K562 (cell line): ENCODE measurements at regions not wholly inside any gene's neighbourhood (a gene's known extent, or its start where the extent isn't known, plus 50 kb on each side); places are given as distances from the start of the nearest gene placed in this dataset.

Experiments
- ATAC-seq: fragments of 200-7000 bp; cut with Tn5 transposase; 3 replicates; pipeline ENCODE4 v1.9.1; 2020; ENCODE audit warnings: moderate library complexity
- BruUV-seq: library from RNA; stranded (reverse); fragments of 400-500 nt; replicated peaks from 2 replicates; lab custom pipeline; 2021; lab: Mats Ljungman, UMichigan
- CTCF ChIA-PET: fragments of 300-600 bp; formaldehyde crosslinking; extraction: SDS; loops from one replicate; lab custom pipeline; 2021; ENCODE audit warnings: low intra/inter-chr PET ratio; lab: Yijun Ruan, JAX
- POLR2A ChIA-PET: fragments of 300-600, 350-650 bp; sonication (Branson Sonifier 250); formaldehyde crosslinking; extraction: SDS; loops from one replicate; lab custom pipeline; 2021; ENCODE audit warnings: antibody characterized with exemption, inconsistent platforms; lab: Yijun Ruan, JAX
- DNase-seq, 4 experiments: peaks; one replicate each; pipeline versions ENCODE4 v3.0.0 to v3.0.0-alpha.2; 2011 to 2018; ENCODE audit warnings: low spot score in 3 of 4, mixed read lengths in 3 of 4; ENCODE audit errors: extremely low read depth in 1 of 4
- FAIRE-seq: peaks from 2 replicates; lab custom pipeline; 2011; peaks lifted over from hg19 to GRCh38; lab: Jason Lieb, UNC
- H2AFZ ChIP-seq: 2 replicates; pipeline ENCODE4 v1.6.0; 2011; ENCODE audit warnings: low read depth, low read length, control low read depth, inconsistent platforms
- H3K27ac ChIP-seq: fragments of 200-600 bp; 3 replicates; pipeline ENCODE4 v1.8.0; 2011; ENCODE audit warnings: low read depth, mild to moderate bottlenecking, control low read depth, inconsistent platforms, low read length, moderate library complexity, mixed read lengths; ENCODE audit errors: extremely low read depth
- H3K27me3 ChIP-seq, 2 experiments: fragments of 300-600 bp in 1 of 2; 2 replicates in 1 of 2; 3 replicates in 1 of 2; pipeline versions ENCODE4 v1.6.0 to v1.8.0; 2011; ENCODE audit warnings: inconsistent platforms in 2 of 2, low read length in 2 of 2, mild to moderate bottlenecking in 1 of 2, mixed read lengths in 1 of 2, moderate library complexity in 1 of 2; ENCODE audit not compliant: control insufficient read depth in 2 of 2, insufficient read depth in 2 of 2
- H3K36me3 ChIP-seq: fragments of 300-600 bp; 3 replicates; pipeline ENCODE4 v1.8.0; 2011; ENCODE audit warnings: mild to moderate bottlenecking, low read length, inconsistent platforms; ENCODE audit not compliant: control insufficient read depth, insufficient read depth
- H3K4me1 ChIP-seq, 2 experiments: fragments of 200-600 bp in 1 of 2; replicated peaks in 1 of 2; 2 replicates in 1 of 2; 3 replicates in 1 of 2; pipeline versions ENCODE4 v1.5.1 to v1.8.0; 2011; ENCODE audit warnings: inconsistent platforms in 2 of 2, low read length in 2 of 2, mild to moderate bottlenecking in 1 of 2, mixed read lengths in 1 of 2, moderate library complexity in 1 of 2; ENCODE audit not compliant: control insufficient read depth in 2 of 2, insufficient read depth in 2 of 2
- H3K4me2 ChIP-seq: 2 replicates; pipeline ENCODE4 v1.6.1; 2011; ENCODE audit warnings: low read length, control low read depth, inconsistent platforms, mixed read lengths; ENCODE audit not compliant: insufficient read depth
- H3K4me3 ChIP-seq: fragments of 200-600 bp; sonication (generic), shearing (Covaris generic); 2 replicates; pipeline ENCODE4 v1.5.1; 2016; ENCODE audit warnings: control low read depth, inconsistent platforms
- H3K79me2 ChIP-seq: fragments of 200-600 bp; 3 replicates; pipeline ENCODE4 v1.8.0; 2011; ENCODE audit warnings: low read length, inconsistent platforms; ENCODE audit not compliant: control insufficient read depth, insufficient read depth
- H3K9ac ChIP-seq, 2 experiments: 2 replicates each; pipeline versions ENCODE4 v1.6.0 to v1.6.1; 2011; ENCODE audit warnings: low read depth in 2 of 2, low read length in 2 of 2, control low read depth in 1 of 2, inconsistent platforms in 1 of 2, mild to moderate bottlenecking in 1 of 2, mixed read lengths in 1 of 2; ENCODE audit not compliant: insufficient read depth in 1 of 2
- H3K9me1 ChIP-seq: one replicate; pipeline ENCODE4 v1.6.0; 2011; ENCODE audit warnings: inconsistent platforms, mild to moderate bottlenecking, low read length, moderate library complexity; ENCODE audit not compliant: control insufficient read depth, insufficient read depth
- H3K9me3 ChIP-seq: replicated peaks from 2 replicates; pipeline ENCODE4 v1.5.1; 2011; ENCODE audit warnings: low read depth, low read length, inconsistent platforms; ENCODE audit not compliant: control insufficient read depth, insufficient read depth
- H4K20me1 ChIP-seq: replicated peaks from 2 replicates; pipeline ENCODE4 v1.6.1; 2011; ENCODE audit warnings: low read length, inconsistent platforms, mixed read lengths; ENCODE audit not compliant: control insufficient read depth, insufficient read depth
- CHCHD3 ChIP-seq: fragments of 250-450 bp; sonication (Bioruptor Pico); IDR thresholded peaks from 2 replicates; pipeline ENCODE4 v2.1.2; 2022; ENCODE audit warnings: mild to moderate bottlenecking
- FOXK2 ChIP-seq, 2 experiments: fragments of 450-650 bp; IDR thresholded peaks in 1 of 2; conservative IDR thresholded peaks in 1 of 2; 2 replicates each; pipeline ENCODE4 v1.6.1; 2016; ENCODE audit warnings: low read depth in 2 of 2, mild to moderate bottlenecking in 1 of 2
- MAFG ChIP-seq: fragments of 450-650 bp; conservative IDR thresholded peaks from 2 replicates; pipeline ENCODE4 v1.6.1; 2016; ENCODE audit warnings: missing genetic modification characterization, missing compliant biosample characterization
- RNF2 ChIP-seq: sonication (generic); IDR thresholded peaks from 2 replicates; pipeline ENCODE4 v1.6.1; 2016
- SAFB2 ChIP-seq: fragments of 200-400 bp; formaldehyde crosslinking; IDR thresholded peaks from 2 replicates; pipeline ENCODE4 v1.6.1; 2018; ENCODE audit warnings: borderline replicate concordance, low read length, low read depth, moderate library complexity; ENCODE audit not compliant: severe bottlenecking
- SAP30 ChIP-seq: fragments of 200-600 bp; sonication (generic); IDR thresholded peaks from 2 replicates; pipeline ENCODE4 v1.6.1; 2012; ENCODE audit warnings: borderline replicate concordance, low read depth, mild to moderate bottlenecking, moderate library complexity, low read length, control low read depth, inconsistent platforms; ENCODE audit not compliant: insufficient read depth, poor library complexity, severe bottlenecking
- SRF ChIP-seq, 2 experiments: fragments of 250-450, 450-650 bp in 1 of 2; sonication (Bioruptor Pico) in 1 of 2; sonication (generic) in 1 of 2; formaldehyde crosslinking; IDR thresholded peaks; 2 replicates each; pipeline versions ENCODE4 v1.5.0 to v1.5.1; 2020 to 2022; ENCODE audit warnings: mild to moderate bottlenecking in 1 of 2, missing genetic modification reagents in 1 of 2
- ZNF165 ChIP-seq: fragments of 250-450 bp; sonication (Bioruptor Pico); IDR thresholded peaks from 2 replicates; pipeline ENCODE4 v1.4.0; 2020; ENCODE audit warnings: borderline replicate concordance
- ZNF274 ChIP-seq: IDR thresholded peaks from 2 replicates; pipeline ENCODE4 v1.6.1; 2011; ENCODE audit warnings: low read depth, mild to moderate bottlenecking, low read length, moderate library complexity, borderline replicate concordance
- ZNF316 ChIP-seq: fragments of 450-650 bp; IDR thresholded peaks from 2 replicates; pipeline ENCODE4 v1.6.1; 2016
- ZNF77 ChIP-seq: fragments of 250-450 bp; sonication (Bioruptor Pico); IDR thresholded peaks from 2 replicates; pipeline ENCODE4 v1.5.0; 2020
- WGBS: fragments of 100-300 bp; shearing (Covaris generic); methylation state at CpG from one replicate; pipeline ENCODE4 v1.1.6; 2016; ENCODE audit warnings: low coverage, mixed read lengths; ENCODE audit not compliant: insufficient coverage; ENCODE audit errors: missing lambda C conversion rate; 5-methylcytosine and 5-hydroxymethylcytosine counted together
- in situ Hi-C: fragments of 300-500 bp; cut with MboI; formaldehyde crosslinking; loops from 4 replicates; pipeline ENCODE4 v1.15.0; 2018; ENCODE audit warnings: inconsistent platforms, mixed read lengths
- intact Hi-C: fragments of 100-400 bp; cut with micrococcal nuclease; formaldehyde crosslinking; loops from 2 replicates; pipeline ENCODE4 v1.14.2; 2022
- TF ChIP-seq, protein P1 (sequence below): sonication (generic); formaldehyde crosslinking; IDR thresholded peaks from 2 replicates; pipeline ENCODE4 v1.8.1; 2023; ENCODE audit warnings: mild to moderate bottlenecking, missing genetic modification reagents
- TF ChIP-seq, protein P2 (sequence below), 2 experiments: IDR thresholded peaks; 2 replicates each; pipeline ENCODE4 v1.6.1; 2011; ENCODE audit warnings: borderline replicate concordance in 1 of 2, control low read depth in 1 of 2, low read depth in 1 of 2, low read length in 1 of 2, mild to moderate bottlenecking in 1 of 2, mixed read lengths in 1 of 2, moderate library complexity in 1 of 2; ENCODE audit not compliant: insufficient read depth in 1 of 2, insufficient read length in 1 of 2, poor library complexity in 1 of 2, severe bottlenecking in 1 of 2; ENCODE audit errors: extremely low read depth in 1 of 2
- TF ChIP-seq, protein P3 (sequence below): fragments of 250-450 bp; sonication (Bioruptor Pico); IDR thresholded peaks from 2 replicates; pipeline ENCODE4 v1.9.0; 2021; ENCODE audit warnings: mild to moderate bottlenecking, inconsistent platforms
- TF ChIP-seq, protein P4 (sequence below): sonication (generic); formaldehyde crosslinking; IDR thresholded peaks from 2 replicates; pipeline ENCODE4 v1.8.0; 2022; ENCODE audit warnings: mild to moderate bottlenecking, missing genetic modification reagents

DNA sequence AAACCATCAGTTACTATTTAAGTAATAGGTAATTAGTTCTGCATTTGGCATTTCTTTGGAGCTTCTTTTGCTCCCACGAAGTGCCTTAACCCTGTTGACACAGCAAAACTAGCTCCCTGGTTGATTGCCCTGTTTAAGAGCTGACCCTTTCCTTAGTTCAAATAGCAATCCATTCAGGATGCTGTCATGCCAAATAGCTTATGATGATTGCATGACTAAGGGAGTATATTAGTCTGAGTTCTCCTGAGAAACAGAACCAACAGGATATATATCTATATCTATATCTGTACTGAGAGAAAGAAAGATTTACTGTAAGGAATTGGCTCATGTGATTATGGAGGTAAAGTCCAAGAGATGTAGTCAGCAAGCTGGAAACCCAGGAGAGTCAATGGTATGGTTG lies 50.3 kb upstream of the SPRED1 start:
- Histone ChIP-seq H3K4me2 (no peak overlapping the region), H3K27ac (no peak overlapping the region), H3K9me1 (no peaks in the 10 kb centered on the region), H3K4me1 (no peaks in the 10 kb centered on the region), H3K36me3 (no peaks in the 10 kb centered on the region), H2AFZ (no peak overlapping the region), H3K27me3 (peaks cover 2 to 5% of the 10 kb centered on the region in 2 experiments; a peak in 3 of 5 replicates), H3K79me2 (no peaks in the 10 kb centered on the region), H3K9me3 (no peaks in the 10 kb centered on the region), H4K20me1 (no peaks in the 10 kb centered on the region), H3K9ac (no peak overlapping the region), H3K4me3 (no peak overlapping the region)
- 0% methylated on average over 1 of the region's 1 CpG for WGBS
- CTCF ChIA-PET, result no interaction called here
- intact Hi-C loops, result no loop called here
- DNase-seq (no peak), FAIRE-seq (no peak), ATAC-seq (no peak)
- no TSS peak for BruUV-seq
- POLR2A ChIA-PET, result interaction anchor here (0.9 kb wide), 1 partner anchor 20 kb away, joined by 3 read pairs; no protein-coding TSS in a partner anchor
- in situ Hi-C loops, result no loop called here
- TF ChIP-seq, protein P1, sequence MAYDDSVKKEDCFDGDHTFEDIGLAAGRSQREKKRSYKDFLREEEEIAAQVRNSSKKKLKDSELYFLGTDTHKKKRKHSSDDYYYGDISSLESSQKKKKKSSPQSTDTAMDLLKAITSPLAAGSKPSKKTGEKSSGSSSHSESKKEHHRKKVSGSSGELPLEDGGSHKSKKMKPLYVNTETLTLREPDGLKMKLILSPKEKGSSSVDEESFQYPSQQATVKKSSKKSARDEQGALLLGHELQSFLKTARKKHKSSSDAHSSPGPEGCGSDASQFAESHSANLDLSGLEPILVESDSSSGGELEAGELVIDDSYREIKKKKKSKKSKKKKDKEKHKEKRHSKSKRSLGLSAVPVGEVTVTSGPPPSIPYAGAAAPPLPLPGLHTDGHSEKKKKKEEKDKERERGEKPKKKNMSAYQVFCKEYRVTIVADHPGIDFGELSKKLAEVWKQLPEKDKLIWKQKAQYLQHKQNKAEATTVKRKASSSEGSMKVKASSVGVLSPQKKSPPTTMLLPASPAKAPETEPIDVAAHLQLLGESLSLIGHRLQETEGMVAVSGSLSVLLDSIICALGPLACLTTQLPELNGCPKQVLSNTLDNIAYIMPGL (CRISPR knock-in tag), result no peak
- TF ChIP-seq RNF2 (no peak), ZNF316 (no peak), ZNF77 (CRISPR knock-in tag) (no peak), FOXK2 (conservative IDR thresholded peaks at IDR 0.05 in 1 of 2, IDR thresholded peaks at IDR 0.05 in 1 of 2; ENCODE audit: low read depth in 2 of 2) (no peak), ZNF274 (no peak), ZNF165 (CRISPR knock-in tag) (no peak), SAFB2 (no peak), SRF (CRISPR knock-in tag; IDR thresholded peaks at IDR 0.05) (no peak), MAFG (tag) (no peak), SAP30 (no peak), CHCHD3 (CRISPR knock-in tag) (no peak)
- TF ChIP-seq, protein P2, sequence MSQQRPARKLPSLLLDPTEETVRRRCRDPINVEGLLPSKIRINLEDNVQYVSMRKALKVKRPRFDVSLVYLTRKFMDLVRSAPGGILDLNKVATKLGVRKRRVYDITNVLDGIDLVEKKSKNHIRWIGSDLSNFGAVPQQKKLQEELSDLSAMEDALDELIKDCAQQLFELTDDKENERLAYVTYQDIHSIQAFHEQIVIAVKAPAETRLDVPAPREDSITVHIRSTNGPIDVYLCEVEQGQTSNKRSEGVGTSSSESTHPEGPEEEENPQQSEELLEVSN (IDR thresholded peaks at IDR 0.05; ENCODE audit: borderline replicate concordance in 1 of 2, extremely low read depth in 1 of 2, insufficient read depth in 1 of 2, insufficient read length in 1 of 2, low read depth in 1 of 2, low read length in 1 of 2, poor library complexity in 1 of 2, severe bottlenecking in 1 of 2), result no peak
- TF ChIP-seq, protein P3, sequence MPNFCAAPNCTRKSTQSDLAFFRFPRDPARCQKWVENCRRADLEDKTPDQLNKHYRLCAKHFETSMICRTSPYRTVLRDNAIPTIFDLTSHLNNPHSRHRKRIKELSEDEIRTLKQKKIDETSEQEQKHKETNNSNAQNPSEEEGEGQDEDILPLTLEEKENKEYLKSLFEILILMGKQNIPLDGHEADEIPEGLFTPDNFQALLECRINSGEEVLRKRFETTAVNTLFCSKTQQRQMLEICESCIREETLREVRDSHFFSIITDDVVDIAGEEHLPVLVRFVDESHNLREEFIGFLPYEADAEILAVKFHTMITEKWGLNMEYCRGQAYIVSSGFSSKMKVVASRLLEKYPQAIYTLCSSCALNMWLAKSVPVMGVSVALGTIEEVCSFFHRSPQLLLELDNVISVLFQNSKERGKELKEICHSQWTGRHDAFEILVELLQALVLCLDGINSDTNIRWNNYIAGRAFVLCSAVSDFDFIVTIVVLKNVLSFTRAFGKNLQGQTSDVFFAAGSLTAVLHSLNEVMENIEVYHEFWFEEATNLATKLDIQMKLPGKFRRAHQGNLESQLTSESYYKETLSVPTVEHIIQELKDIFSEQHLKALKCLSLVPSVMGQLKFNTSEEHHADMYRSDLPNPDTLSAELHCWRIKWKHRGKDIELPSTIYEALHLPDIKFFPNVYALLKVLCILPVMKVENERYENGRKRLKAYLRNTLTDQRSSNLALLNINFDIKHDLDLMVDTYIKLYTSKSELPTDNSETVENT (CRISPR knock-in tag), result no peak
- TF ChIP-seq, protein P4, sequence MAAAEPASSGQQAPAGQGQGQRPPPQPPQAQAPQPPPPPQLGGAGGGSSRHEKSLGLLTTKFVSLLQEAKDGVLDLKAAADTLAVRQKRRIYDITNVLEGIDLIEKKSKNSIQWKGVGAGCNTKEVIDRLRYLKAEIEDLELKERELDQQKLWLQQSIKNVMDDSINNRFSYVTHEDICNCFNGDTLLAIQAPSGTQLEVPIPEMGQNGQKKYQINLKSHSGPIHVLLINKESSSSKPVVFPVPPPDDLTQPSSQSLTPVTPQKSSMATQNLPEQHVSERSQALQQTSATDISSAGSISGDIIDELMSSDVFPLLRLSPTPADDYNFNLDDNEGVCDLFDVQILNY, result no peak
